GM19452 (cell line): ENCODE measurements at regions not wholly inside any gene's neighbourhood (a gene's known extent, or its start where the extent isn't known, plus 50 kb on each side); places are given as distances from the start of the nearest gene placed in this dataset.

Experiments
- ATAC-seq: cut with Tn5 transposase; IDR thresholded peaks from one replicate; pipeline ENCODE4 v1.9.1; 2021; ENCODE audit not compliant: unreplicated experiment

DNA sequence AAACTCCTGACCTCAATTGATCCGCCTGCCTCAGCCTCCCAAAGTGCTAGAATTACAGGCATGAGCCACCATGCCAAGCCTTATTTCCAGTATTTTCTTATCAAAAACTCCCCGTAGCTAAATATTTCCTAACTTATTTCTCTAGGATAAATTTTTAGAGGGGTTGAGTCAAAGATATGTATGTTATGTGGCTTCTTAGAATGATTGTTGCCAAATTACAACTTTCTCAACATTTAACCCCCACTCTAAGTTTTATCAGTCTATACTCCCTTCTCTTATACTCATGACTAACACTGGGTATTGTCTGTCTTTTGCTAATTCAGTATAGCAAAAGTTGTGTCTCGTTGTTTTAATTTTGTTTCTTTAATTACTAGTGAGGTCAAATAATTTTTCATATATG, 187.7 kb upstream of the LNX1 start:
- ATAC-seq, result no peak

DNA sequence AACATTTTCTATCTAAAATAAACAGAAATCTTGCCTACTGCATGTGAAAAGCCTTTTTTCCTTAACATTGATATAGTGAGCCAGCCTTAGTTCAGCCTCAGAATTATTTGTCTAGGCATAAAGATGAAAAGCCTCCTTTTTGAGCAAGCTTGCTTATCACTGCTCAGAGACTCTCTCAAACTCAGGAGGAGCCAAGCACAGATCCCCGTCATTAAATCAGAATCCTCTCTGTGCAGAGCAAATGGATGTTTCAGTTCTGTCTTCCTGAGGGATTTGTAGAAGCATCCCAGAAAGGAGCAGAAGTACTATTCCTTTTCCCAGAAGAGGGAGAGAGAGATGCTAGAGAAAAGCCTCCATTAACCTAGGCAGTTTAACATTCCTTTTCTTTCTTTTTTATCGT, 186.9 kb upstream of the LNX1 start:
- ATAC-seq, result no peak

DNA sequence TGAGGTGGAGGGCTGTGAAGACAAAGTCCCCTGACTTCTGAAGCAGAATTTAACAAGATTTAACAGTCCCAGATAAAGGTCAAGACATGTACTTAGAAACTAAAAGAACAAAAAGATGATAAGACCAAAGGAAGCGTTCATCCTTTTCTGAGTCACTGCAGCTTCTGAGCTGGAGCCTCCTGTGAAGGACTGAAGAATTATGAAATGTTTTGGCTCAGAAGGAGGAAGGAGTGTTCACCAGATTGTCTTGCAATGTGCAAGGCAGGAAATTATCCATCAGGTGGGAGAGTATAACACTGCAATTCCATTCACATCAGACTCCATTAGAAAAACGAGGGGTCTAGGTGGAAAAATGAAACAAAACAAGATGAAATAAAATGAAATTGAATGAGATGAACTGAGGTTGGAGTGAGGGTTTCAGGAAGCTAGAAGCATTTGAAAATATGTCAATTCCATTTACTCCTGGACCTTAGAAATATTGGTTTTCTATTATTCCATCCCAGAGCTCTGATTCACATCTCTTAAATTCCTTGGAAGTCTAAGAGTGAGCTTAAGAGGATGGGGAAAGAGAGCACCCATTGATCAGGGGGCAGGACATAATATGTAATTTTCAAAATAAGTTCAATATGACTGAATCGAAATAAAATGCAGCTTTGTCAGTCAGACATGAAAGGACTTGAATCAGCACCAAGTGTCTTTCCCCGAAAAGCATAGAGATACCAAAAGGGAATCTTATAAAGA, 186.1 kb upstream of the LNX1 start:
- no peak for ATAC-seq

DNA sequence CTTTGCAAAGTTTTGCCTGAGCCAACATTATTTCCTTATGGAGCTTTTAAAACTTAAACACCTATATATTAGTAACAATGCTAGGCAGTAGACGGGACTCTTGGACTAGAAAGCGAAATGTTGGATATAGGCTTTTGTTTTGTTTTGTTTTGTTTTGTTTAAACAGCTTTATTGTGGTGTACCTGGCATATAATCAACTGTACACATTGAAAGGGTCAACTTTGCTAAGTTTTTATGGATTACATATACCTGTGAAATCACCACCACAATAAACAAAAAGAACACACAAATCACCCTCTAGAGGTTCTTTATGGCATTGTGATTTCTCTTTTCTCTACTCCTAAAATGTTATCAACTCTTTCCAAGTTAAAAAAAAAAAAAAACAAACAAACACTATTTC, 184.9 kb upstream of the LNX1 start:
- ATAC-seq, result no peak

DNA sequence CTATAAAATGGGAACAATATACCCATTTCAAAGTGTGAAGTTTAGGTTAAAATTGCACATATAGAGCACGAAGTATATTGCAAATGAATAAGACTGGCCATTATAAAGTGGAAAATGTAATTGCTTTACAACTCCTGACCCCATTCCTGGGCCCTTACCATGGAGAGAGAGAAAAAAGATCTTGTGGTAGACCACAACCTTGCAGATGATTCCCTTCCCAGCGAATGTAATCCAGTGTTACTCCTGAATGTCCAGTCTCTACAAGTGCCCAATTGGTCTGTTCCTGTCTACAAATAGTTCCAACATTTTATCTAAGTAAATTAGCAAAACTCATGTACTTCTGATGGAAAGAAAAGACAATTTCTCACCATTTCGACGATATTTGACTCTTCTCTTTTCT, 184.1 kb upstream of the LNX1 start:
- ATAC-seq, result no peak

DNA sequence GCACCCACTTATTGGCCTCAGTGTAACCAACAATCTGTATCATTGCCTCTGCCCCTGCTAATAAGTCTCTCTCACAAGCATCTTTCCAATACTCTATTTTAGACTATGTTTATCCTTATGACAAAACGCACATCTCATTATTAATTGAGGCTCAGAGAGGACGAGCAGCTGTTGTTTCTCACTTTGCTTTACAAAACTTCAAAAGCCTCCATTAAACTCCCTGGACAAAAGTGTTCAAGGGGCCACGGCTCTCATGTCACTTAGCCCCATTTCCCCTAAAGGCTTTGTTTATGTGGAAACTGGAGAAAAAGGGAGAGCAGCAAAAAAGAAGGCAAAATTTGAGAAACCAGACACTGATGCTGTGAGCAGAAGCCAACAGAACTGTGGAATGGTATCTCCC, 180.0 kb upstream of the LNX1 start:
- no peak for ATAC-seq

DNA sequence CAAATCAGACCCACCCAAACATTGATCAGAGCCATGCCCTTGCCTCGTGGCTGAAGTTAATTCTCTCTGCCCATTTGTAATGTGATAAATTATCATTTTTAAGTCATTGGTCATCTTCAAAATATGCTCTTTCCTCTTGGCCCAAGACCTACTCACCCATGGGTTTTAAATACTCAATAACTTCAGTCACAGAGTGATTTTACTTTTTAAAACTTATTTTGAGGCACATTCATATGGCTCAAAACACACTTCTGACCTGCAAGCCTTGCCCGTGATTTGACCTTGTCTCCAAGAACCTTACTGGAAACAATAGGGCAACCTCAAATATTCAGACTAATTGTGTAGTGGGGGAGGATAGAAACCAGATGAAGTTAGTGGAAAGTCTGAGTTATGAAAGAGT, 176.2 kb upstream of the LNX1 start:
- no peak for ATAC-seq

DNA sequence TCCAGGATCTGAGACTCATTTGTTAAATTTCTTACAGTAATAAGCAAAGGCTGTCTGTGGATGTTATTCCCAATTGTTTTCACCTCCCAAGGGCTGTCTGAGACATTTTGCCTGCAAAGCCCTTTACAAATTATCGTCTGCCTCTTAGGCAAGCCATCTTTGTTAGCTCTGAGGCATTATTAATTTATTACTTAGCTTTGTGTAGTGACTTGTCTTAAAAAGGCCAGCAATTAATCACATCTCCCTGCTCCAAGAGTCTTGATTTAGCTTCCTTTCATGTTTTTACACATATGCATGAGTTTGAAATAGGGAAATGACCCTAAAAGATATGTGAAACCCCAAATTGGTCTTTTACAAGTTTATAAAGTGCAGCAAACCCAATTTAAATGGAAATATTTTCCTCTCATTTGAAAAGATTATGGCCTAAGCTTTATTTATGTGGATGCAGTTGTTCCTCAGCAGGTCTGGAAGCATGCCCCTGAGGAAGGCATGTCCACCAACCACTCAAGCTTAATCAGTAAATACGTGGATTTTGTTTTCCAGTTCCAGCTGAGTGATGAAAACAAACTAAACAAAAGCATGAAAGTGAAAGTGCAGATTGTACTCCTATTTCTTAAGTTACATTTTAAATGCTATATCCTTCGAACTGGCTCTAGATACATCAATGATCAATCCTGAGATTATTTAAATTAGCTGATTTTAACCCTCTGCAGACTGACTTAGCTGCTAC, 173.6 kb upstream of the LNX1 start:
- ATAC-seq, result no peak

DNA sequence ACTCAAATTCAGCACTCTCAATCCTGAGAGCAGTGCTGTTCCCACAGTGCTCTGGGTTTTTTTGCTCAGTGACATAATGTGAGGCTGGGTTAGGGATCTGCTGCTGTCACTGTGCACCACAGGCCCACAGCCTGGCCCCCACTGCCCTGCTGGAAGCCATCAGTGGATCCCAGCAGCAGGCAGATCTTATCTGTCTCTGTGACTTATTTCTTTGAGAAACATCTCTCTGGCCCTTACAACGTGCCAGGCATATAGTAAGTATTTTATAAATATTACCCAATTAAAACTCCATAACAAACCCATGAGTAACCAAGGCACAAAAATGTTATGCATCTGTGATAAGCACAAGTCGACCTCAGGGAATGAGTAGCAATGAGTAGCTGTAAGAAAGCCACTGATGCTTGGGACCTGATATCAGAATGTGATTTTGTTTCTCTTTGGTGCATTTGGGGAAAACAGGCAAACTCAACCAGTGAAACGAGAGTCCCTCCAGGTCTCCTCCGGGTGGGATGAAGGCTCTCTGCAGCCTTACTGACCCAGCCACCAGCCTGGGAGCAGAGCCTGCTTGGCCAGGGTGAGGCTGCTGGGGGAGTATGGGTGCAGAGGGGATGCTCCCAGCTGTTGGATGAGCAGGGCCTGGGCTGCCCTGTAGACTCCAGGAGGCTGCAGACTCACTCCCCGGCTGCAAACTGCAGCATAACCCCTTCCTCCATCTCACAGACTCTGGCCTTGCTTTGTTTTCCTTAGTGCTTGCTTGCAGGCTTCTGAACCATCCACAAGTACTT, 172.7 kb upstream of the LNX1 start:
- no peak for ATAC-seq

DNA sequence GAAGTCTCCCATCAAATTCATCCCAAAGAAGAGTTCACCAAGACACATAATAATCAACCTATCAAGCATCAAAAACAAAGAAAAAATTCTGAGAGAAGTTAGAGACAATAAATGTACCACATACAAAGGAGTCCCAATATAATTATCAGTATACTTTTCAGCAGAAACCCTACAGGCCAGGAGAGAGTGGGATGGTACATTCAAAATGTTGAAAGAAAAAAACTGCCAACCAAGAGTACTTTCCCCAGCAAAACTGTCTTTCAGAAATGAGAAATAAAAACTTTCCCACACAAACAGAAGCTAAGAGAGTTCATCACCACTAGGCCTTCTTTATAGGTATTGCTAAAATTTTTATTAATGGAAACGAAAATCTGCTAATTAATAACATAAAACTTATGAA, 164.4 kb upstream of the LNX1 start:
- no peak for ATAC-seq

DNA sequence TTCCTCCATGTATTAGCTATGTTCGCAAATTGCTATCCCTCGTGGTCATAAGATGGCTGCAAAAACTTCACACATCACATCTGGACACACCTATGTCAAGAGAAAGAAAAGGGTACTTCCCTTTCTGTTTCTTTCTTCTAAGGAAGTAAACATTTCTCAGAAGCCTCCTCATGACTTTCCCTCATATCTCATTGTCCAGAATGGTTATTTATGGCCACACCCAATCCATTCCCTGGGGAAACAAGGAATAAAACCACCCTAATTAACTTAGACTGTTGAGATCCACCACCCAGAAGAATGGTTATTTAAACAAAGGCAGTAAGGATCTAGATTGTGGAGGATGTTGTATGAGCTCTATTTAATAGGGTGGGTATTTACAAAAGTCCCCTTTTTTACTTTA, 160.8 kb upstream of the LNX1 start:
- ATAC-seq, result no peak

DNA sequence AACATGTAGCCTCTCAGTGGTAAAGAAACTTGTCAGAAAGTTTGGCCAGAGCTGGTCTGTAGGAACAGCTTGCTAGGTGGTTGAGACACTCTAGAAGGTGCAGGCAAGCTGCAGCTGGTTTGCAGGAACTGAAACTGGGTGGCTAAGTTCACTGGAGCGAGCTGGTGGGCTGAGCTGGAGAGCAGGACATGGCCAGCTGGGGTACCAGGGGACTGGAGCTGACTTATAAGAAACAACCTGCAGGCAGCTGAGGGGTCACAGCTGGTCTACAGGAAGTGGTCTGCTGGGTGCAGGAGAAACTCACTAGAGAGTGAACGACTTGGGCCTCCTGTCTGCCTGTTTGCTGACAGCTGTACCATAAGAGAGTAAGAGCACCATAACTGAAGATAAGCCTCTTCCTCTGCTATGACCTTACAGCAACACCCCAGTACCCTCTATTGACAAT, 157.1 kb upstream of the LNX1 start:
- peak; percentile 98 for ATAC-seq

DNA sequence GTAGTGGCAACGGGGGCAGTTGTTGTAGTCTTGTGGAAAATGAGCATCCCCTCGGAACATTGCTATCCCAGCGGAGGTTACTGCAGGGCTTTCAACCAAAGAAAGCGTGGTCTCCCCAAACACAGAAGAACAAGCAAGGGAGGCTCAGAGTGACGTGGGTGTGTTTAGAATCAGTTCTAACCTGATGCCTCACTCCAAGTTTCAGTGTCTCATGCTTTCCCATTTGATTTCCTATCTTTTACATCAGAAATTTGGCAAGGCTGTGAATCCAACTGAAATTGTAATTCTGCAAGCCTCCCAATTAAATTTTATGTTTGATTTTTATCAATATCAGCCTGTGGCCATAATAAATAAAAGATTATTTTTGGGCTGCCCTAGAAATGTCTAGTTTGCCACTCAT, 156.1 kb upstream of the LNX1 start:
- ATAC-seq, result no peak

DNA sequence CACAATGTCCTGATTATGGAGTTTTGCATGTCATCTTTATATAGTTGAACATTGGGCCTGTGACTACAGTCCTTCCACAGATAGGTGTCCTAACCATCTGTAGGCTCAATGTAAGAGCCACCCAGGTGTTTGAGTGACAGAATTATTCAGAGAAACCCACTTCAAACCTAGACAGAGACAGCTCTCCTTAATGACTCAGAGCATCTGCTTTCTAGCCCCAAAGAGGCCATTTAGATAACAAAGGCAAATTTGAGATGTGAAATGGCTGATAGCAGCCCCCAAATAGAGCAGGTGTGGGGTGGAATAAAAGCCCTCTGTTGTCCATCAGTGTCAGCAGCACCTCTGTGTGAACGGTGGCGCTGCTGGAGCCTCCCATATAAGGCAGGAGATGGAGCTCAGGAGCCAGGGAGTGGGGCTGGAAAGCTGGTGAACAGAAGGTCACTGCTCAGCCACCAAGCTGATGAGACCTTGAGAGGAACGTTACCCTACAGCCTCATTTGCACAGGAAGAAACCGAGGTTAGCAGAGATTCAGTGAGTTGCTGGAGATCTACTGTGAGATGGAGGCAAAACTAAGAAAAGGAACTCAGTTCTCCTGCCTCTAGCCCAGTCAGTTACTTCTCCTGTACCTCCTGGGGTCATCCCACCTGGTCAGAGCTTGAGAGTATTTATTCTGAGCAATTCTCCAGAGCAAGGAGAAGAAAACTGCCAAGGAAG, 153.3 kb upstream of the LNX1 start:
- ATAC-seq, result no peak

DNA sequence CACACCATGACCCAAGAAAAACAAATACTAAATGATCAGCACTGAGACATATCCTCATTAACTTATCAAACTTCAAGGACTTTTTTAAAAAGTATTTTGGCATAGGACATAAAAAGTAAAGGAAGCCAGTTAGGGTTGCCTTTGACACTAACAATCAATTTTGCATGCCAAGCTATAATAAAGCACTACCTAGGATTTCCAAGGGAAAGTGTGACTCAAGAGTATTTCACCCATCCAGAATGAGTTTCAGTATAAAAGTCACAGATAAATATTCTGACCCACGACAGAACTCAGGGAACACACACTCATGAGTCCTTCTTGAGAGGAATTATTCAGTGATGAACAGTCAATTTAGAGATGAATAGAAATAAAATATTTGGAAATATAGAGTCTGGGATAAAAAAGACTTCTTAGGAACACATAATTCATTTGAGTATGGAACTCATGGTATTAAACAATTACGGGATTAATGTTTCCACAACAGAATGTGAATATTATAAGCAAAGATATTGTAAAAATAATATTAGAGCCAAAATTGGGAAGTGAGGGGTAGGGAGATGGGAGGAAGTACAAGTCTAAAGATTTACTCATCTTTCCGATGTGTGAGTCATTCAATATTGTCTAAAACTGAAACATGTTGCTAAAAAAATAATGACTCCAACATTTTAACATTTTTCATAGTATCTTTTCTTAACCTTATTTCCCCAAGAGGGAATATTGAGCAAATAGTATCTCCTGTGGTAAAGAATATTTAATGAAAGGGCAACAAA, 143.5 kb upstream of the LNX1 start:
- no peak for ATAC-seq

DNA sequence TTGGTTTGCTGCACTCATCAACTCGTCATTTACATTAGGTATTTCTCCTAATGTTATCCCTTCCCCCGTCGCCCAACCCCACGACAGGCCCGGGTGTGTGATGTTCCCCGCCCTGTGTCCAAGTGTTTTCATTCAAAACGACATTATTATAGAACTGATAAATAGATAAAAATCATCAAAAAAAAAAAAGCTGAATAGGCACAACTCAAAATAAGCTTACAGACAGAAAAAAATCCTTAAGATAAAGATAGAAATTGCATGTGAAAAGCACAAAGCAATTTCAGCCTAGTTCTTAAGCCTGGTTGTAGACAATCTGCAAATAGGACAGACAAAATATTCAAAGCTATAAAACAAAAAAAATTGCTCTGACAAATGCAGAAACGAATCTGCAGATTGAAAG, 142.9 kb upstream of the LNX1 start:
- ATAC-seq, result no peak

DNA sequence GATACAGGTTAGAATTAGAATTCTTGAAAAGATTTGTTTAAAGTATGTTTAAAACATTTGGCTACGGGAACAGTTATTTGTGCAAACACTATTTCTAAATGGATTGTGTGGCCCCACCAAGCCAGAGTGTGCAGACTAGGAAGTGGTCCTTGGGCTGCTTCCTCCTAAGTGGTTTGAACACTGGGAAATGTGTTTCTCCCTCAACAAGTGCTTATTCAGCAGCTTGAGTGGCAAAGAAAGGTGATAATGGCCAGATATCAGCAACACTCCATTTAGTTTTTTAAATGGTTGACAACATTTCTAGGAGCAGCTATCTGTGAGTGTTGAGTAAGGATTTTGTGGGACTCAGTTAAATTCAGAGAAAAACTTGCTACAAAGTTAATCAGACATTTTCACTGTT, 141.4 kb upstream of the LNX1 start:
- no peak for ATAC-seq

DNA sequence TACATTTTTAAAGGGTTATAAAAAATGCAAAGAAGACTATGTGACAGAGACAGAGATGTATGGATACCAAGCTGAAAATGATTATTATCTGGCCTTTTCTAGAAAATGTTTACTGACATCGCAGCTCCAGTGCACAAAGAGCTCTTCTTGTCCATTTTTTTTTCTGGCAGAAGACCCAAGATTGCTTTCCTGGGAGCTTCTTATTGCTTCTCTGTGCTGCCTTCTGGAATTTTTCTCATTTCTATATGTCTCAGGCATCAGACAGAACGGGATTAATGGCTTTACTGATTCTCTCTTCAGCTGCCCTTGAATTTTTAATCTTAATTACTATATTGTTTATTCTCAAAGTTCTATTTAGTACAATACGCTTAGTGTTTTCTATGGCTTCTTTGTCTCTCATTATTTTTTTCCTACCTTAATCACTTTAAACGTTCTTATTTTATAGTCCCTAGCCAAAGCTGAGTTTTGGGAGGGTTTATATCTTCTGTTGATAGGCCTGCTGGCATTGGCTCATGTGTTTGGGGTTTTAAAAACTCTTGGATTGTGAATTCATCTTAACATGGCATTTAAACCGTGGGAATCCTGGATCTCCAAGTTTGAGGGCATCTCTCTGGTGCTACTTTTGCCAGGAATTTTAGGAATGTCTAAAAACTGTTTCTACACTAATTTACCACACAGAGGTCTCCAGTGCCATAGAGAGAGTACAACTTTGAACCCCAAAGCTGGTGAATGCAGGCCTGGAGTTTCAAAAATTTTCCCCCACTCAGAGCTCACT, 138.9 kb upstream of the LNX1 start:
- no peak for ATAC-seq

DNA sequence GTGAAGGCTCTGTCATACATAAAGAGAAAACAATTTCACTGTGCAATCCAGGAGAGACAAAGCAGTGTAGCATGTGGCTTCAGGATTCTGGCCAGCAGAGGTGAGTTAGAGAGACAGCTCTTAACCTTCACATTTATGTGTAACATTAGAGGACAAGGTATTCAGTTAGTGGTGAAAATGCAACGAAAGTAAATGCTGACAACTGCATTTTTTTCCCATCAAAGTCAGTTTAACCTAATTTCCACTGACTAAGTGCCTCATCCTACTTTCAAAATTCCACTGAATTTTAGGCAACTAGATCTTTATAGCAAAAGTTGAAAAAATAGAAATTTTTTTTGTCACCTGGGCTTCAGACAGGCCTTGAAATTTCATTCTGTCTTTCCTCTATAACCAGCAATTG, 130.8 kb upstream of the LNX1 start:
- ATAC-seq, result no peak

DNA sequence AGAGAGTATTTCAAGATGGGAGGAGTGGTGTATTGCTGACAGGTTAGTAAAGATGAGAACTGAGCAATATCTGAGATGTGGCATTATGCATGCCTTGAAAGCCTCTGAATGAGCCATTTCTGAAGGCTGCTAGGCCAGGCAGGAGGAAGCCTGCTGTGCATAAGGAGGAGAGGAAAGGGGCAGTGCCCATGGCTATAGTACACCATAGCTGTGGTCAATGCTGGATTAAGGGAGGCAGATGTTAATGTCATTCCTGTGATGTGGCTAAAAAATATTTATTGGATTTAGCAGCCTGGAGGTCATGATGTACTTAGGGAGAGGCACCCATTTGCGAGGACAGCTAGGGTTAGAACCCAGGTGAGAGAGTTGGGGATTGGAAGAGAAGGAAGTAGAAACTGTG, 130.0 kb upstream of the LNX1 start:
- no peak for ATAC-seq
